Testis (tissue), 2 donors: ENCODE measurements at regions not wholly inside any gene's neighbourhood (a gene's known extent, or its start where the extent isn't known, plus 50 kb on each side); places are given as distances from the start of the nearest gene placed in this dataset.
"Not testable (repeated sequence)": the region's sequence is repeated elsewhere in the genome, so short reads cannot be mapped to it uniquely, and the experiment has no call there.

Experiments used
- POLR2A ChIP-seq: fragments of 450-650 bp; IDR thresholded peaks from one replicate; pipeline ENCODE4 v1.6.1; 2017; ENCODE audit warnings: antibody characterized with exemption, mild to moderate bottlenecking, moderate library complexity
- TF ChIP-seq, protein P1 (sequence below), 3 experiments: fragments of 450-650 bp in 2 of 3; fragments of 200-600 bp in 1 of 3; sonication (generic) in 1 of 3; IDR thresholded peaks; one replicate each; pipeline ENCODE4 v1.5.1; 2016 to 2019; ENCODE audit warnings: antibody characterized with exemption in 3 of 3, mild to moderate bottlenecking in 2 of 3, moderate library complexity in 1 of 3

GRCh38 chr12:131288765-131289695, 335.3 kb downstream of the ADGRD1 start:
- TF ChIP-seq, protein P1, sequence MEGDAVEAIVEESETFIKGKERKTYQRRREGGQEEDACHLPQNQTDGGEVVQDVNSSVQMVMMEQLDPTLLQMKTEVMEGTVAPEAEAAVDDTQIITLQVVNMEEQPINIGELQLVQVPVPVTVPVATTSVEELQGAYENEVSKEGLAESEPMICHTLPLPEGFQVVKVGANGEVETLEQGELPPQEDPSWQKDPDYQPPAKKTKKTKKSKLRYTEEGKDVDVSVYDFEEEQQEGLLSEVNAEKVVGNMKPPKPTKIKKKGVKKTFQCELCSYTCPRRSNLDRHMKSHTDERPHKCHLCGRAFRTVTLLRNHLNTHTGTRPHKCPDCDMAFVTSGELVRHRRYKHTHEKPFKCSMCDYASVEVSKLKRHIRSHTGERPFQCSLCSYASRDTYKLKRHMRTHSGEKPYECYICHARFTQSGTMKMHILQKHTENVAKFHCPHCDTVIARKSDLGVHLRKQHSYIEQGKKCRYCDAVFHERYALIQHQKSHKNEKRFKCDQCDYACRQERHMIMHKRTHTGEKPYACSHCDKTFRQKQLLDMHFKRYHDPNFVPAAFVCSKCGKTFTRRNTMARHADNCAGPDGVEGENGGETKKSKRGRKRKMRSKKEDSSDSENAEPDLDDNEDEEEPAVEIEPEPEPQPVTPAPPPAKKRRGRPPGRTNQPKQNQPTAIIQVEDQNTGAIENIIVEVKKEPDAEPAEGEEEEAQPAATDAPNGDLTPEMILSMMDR (IDR thresholded peaks at IDR 0.05), result not testable (repeated sequence)
- TF ChIP-seq POLR2A, result not testable (repeated sequence)
